ENCODE measurements at regions not wholly inside any gene's neighbourhood (a gene's known extent, or its start where the extent isn't known, plus 50 kb on each side); places are given as distances from the start of the nearest gene placed in this dataset.
A peak's percentile ranks its signal among the peaks of the same experiment; 100 is the strongest.

- Mint-ChIP-seq H3K27me3 (ENCODE audit: insufficient read depth, unreplicated experiment) (peaks cover 7% of the 10 kb centered on the region), H3K27ac (ENCODE audit: low read depth, unreplicated experiment) (no peak overlapping the region), H3K4me3 (ENCODE audit: unreplicated experiment) (no peak overlapping the region), H3K4me1 (ENCODE audit: insufficient read depth, unreplicated experiment) (no peaks in the 10 kb centered on the region), H3K36me3 (ENCODE audit: insufficient read depth, unreplicated experiment) (no peaks in the 10 kb centered on the region), H3K9me3 (ENCODE audit: unreplicated experiment) (no peaks in the 10 kb centered on the region)
- POLR2A ChIA-PET, result interaction anchor here (0.6 to 1.5 kb wide), 4 partner anchors 110 to 1222 kb away, joined by 3 to 4 read pairs (median 3); partner anchors contain the start of gene DIPK2A
- CTCF ChIA-PET, result interaction anchor here (0.6 kb wide), 1 partner anchor 706 kb away, joined by 3 read pairs; no protein-coding TSS in a partner anchor
- BruUV-seq (replicated peaks), result no TSS peak
- intact Hi-C loops (cut with micrococcal nuclease), result no loop called here
- TF ChIP-seq, protein P1, sequence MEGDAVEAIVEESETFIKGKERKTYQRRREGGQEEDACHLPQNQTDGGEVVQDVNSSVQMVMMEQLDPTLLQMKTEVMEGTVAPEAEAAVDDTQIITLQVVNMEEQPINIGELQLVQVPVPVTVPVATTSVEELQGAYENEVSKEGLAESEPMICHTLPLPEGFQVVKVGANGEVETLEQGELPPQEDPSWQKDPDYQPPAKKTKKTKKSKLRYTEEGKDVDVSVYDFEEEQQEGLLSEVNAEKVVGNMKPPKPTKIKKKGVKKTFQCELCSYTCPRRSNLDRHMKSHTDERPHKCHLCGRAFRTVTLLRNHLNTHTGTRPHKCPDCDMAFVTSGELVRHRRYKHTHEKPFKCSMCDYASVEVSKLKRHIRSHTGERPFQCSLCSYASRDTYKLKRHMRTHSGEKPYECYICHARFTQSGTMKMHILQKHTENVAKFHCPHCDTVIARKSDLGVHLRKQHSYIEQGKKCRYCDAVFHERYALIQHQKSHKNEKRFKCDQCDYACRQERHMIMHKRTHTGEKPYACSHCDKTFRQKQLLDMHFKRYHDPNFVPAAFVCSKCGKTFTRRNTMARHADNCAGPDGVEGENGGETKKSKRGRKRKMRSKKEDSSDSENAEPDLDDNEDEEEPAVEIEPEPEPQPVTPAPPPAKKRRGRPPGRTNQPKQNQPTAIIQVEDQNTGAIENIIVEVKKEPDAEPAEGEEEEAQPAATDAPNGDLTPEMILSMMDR (IDR thresholded peaks at IDR 0.05; ENCODE audit: unreplicated experiment), result no peak
- DNase-seq (ENCODE audit: unreplicated experiment), result no peak
Measured at GRCh38 chr3:145182196-145182911, 978.6 kb downstream of the PLOD2 start.

GRCh38 chr3:145183261-145183660, 977.7 kb downstream of the PLOD2 start:
- BruUV-seq (replicated peaks), result no TSS peak
- Mint-ChIP-seq H3K36me3 (ENCODE audit: insufficient read depth, unreplicated experiment) (no peaks in the 10 kb centered on the region), H3K4me1 (ENCODE audit: insufficient read depth, unreplicated experiment) (no peaks in the 10 kb centered on the region), H3K9me3 (ENCODE audit: unreplicated experiment) (no peaks in the 10 kb centered on the region), H3K27ac (ENCODE audit: low read depth, unreplicated experiment) (no peak overlapping the region), H3K27me3 (ENCODE audit: insufficient read depth, unreplicated experiment) (peaks cover 7% of the 10 kb centered on the region), H3K4me3 (ENCODE audit: unreplicated experiment) (no peak overlapping the region)
- intact Hi-C loops (cut with micrococcal nuclease), result no loop called here
- TF ChIP-seq, protein P1 (IDR thresholded peaks at IDR 0.05; ENCODE audit: unreplicated experiment), result no peak
- POLR2A ChIA-PET, result interaction anchor here (1.5 kb wide), 1 partner anchor 1212 kb away, joined by 4 read pairs; the partner anchor contains the start of gene DIPK2A
- CTCF ChIA-PET, result no interaction called here
- peak; percentile 5 for DNase-seq (ENCODE audit: unreplicated experiment)

DNA sequence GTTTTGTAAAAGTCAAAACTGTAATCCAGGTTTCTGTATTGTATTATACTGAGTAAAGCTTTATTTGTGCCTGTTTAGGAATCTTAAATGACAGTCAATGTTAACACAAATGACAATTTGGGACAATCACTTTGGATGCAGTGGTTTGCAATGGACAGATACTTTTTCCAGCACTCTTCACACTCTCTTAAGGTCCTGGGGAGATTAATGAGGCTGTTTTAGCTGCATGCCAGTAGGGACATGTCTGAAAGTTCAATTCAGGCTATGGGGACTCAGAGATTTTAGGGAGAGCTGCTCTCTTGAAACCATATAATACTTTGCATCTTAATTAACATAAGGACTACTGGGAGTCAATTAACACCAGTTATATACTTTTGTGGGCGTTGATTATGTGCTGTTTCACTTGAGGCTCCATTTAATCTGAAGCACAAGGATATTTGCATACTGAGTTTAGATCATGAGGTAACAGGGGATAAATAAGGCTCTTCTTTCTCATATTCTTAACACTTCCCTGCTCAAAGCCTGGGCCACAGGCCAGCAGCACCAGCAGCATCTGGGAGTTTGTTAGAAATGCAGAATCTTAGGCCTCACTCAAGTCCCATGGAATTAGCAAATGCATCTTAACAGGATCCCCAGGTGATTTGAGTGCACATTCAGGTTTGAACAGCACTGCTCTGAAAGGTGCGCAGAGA, 972.8 kb downstream of the PLOD2 start:
- TF ChIP-seq, protein P1 (IDR thresholded peaks at IDR 0.05; ENCODE audit: unreplicated experiment), result no peak
- no peak overlapping the region for H3K27ac Mint-ChIP-seq (ENCODE audit: low read depth, unreplicated experiment)
- no peak for DNase-seq (ENCODE audit: unreplicated experiment)
- no peaks in the 10 kb centered on the region for H3K36me3 Mint-ChIP-seq (ENCODE audit: insufficient read depth, unreplicated experiment)
- H3K9me3 Mint-ChIP-seq (ENCODE audit: unreplicated experiment), result no peaks in the 10 kb centered on the region
- H3K4me3 Mint-ChIP-seq (ENCODE audit: unreplicated experiment), result no peak overlapping the region
- no TSS peak for BruUV-seq (replicated peaks)
- CTCF ChIA-PET, result interaction anchor here (0.6 kb wide), 1 partner anchor 12 kb away, joined by 3 read pairs; no protein-coding TSS in a partner anchor
- H3K4me1 Mint-ChIP-seq (ENCODE audit: insufficient read depth, unreplicated experiment), result no peaks in the 10 kb centered on the region
- H3K27me3 Mint-ChIP-seq (ENCODE audit: insufficient read depth, unreplicated experiment), result no peaks in the 10 kb centered on the region
- POLR2A ChIA-PET, result interaction anchor here (0.7 kb wide), 1 partner anchor 21 kb away, joined by 4 read pairs; no protein-coding TSS in a partner anchor
- intact Hi-C loops (cut with micrococcal nuclease), result no loop called here

DNA sequence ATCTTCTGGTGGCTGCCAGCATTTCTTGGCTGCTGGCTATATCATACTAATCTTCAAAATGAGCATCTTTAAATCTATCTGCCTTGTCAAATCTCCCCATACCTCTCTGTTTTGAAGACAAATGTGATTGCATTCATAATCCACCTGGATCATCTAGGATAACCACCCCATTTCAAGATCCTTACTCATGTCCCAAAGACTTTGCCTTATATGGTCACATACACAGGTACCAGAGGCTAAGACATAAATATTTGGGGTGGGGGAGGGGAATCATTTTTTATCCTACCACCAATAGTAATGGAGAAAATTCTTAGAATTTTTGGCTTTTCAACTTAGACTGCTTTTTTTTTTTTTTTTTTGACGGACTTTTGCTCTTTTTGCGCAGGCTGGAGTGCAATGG, 970.8 kb downstream of the PLOD2 start:
- Mint-ChIP-seq H3K4me3 (ENCODE audit: unreplicated experiment) (no peak overlapping the region), H3K27ac (ENCODE audit: low read depth, unreplicated experiment) (no peak overlapping the region), H3K4me1 (ENCODE audit: insufficient read depth, unreplicated experiment) (no peaks in the 10 kb centered on the region), H3K9me3 (ENCODE audit: unreplicated experiment) (no peaks in the 10 kb centered on the region), H3K36me3 (ENCODE audit: insufficient read depth, unreplicated experiment) (no peaks in the 10 kb centered on the region), H3K27me3 (ENCODE audit: insufficient read depth, unreplicated experiment) (no peaks in the 10 kb centered on the region)
- intact Hi-C loops (cut with micrococcal nuclease), result no loop called here
- TF ChIP-seq, protein P1 (IDR thresholded peaks at IDR 0.05; ENCODE audit: unreplicated experiment), result no peak
- CTCF ChIA-PET, result no interaction called here
- DNase-seq (ENCODE audit: unreplicated experiment), result no peak
- POLR2A ChIA-PET, result no interaction called here
- BruUV-seq (replicated peaks), result no TSS peak
